ENCODE measurements at regions not wholly inside any gene's neighbourhood (a gene's known extent, or its start where the extent isn't known, plus 50 kb on each side); places are given as distances from the start of the nearest gene placed in this dataset.

GRCh38 chr12:24172031-24172772 lies 222.7 kb upstream of the SOX5 start:
- H3K4me3 ChIP-seq, result no peak overlapping the region
- H3K4me1 ChIP-seq, result peaks cover 0 to 7% (median 0%) of the 10 kb centered on the region in 6 donors
- no peaks in the 10 kb centered on the region for H3K27me3 ChIP-seq (replicated peaks in 1 of 7)
- DNase-seq, result no peak
- no peaks in the 10 kb centered on the region for H3K36me3 ChIP-seq
- intact Hi-C loops (cut with DNase I; ENCODE audit: low total_unique reads), result no loop called here
- H3K9me3 ChIP-seq, result no peaks in the 10 kb centered on the region
- 63 to 73% (median 66%) methylated on average over 13 of the region's 13 CpGs for WGBS, 5 donors
- TF ChIP-seq POLR2AphosphoS5 (IDR thresholded peaks at IDR 0.05) (no peak), POLR2A (IDR thresholded peaks at IDR 0.05) (no peak), CTCF (IDR thresholded peaks at IDR 0.05 in 8 of 11, conservative IDR thresholded peaks at IDR 0.05 in 3 of 11) (no peak)
- H3K27ac ChIP-seq, result no peak overlapping the region

- no peaks in the 10 kb centered on the region for H3K4me1 ChIP-seq
- no peak for DNase-seq
- no peaks in the 10 kb centered on the region for H3K9me3 ChIP-seq
- WGBS, 5 donors, result 83 to 96% (median 89%) methylated on average over 2 of the region's 2 CpGs
- TF ChIP-seq CTCF (IDR thresholded peaks at IDR 0.05 in 8 of 11, conservative IDR thresholded peaks at IDR 0.05 in 3 of 11) (no peak), POLR2A (IDR thresholded peaks at IDR 0.05) (no peak), POLR2AphosphoS5 (IDR thresholded peaks at IDR 0.05) (no peak)
- no peaks in the 10 kb centered on the region for H3K27me3 ChIP-seq (replicated peaks in 1 of 7)
- no peaks in the 10 kb centered on the region for H3K36me3 ChIP-seq
- no peak overlapping the region for H3K27ac ChIP-seq
- H3K4me3 ChIP-seq, result no peak overlapping the region
- intact Hi-C loops (cut with DNase I; ENCODE audit: low total_unique reads), result no loop called here
Measured at GRCh38 chr12:24155042-24155441, 205.6 kb upstream of the SOX5 start.

DNA sequence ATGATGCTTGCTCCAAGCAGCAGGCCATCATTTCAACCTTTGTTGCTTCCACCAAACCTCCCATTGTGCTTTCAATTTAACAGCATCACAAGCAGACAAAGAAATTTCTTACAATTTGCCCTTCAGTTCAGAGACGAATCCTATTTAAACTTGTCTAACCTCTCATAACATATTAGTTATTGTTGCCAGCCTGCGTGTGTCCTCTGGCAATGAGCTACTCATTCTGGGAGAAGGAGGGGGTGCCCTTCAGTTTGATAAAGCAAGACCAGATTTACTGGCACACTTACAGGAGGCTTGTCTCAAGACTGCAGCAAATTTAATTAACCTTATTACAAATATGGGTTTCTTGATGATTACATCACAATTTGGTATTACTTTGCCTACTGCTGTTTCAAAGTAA lies 203.6 kb upstream of the SOX5 start:
- Histone ChIP-seq H3K36me3 (no peaks in the 10 kb centered on the region), H3K4me1 (no peaks in the 10 kb centered on the region), H3K27ac (no peak overlapping the region), H3K9me3 (no peaks in the 10 kb centered on the region), H3K4me3 (no peak overlapping the region), H3K27me3 (replicated peaks in 1 of 7) (no peaks in the 10 kb centered on the region)
- DNase-seq, result no peak
- WGBS, 5 donors, result 60 to 88% (median 80%) methylated on average over 2 of the region's 2 CpGs
- no peak for TF ChIP-seq CTCF (IDR thresholded peaks at IDR 0.05 in 8 of 11, conservative IDR thresholded peaks at IDR 0.05 in 3 of 11)
- TF ChIP-seq POLR2AphosphoS5 (IDR thresholded peaks at IDR 0.05), result no peak
- intact Hi-C loops (cut with DNase I; ENCODE audit: low total_unique reads), result no loop called here

DNA sequence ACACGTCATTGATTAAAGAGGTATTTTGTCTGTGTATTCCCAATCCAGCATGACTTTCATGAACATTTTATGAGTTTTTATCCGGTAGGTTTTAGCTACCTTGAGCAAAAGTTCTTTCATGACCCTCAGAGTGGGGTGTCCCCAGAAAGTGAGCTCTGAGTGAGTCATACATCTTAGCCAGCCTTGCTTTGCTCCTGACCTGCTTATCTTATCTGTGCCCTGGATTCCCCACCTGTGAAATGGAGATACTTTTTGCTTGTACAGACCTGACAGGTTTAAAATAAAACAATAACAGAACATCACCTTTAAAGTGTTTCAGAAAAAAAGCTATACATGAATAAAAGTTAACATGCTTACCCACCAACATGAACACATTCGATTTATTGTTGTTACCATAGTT lies 202.8 kb upstream of the SOX5 start:
- intact Hi-C loops (cut with DNase I; ENCODE audit: low total_unique reads), result no loop called here
- H3K9me3 ChIP-seq, result no peaks in the 10 kb centered on the region
- 83 to 91% (median 87%) methylated on average over 3 of the region's 3 CpGs for WGBS, 5 donors

More for the DNA sequence above, 202.8 kb upstream of the SOX5 start:
- Histone ChIP-seq H3K36me3 (no peaks in the 10 kb centered on the region), H3K27ac (no peak overlapping the region), H3K27me3 (replicated peaks in 1 of 7) (no peaks in the 10 kb centered on the region), H3K4me3 (no peak overlapping the region), H3K4me1 (no peaks in the 10 kb centered on the region)
- DNase-seq, result no peak
- TF ChIP-seq CTCF (IDR thresholded peaks at IDR 0.05 in 8 of 11, conservative IDR thresholded peaks at IDR 0.05 in 3 of 11), result no peak
- no peak for TF ChIP-seq POLR2A (IDR thresholded peaks at IDR 0.05)
- no peak for TF ChIP-seq POLR2AphosphoS5 (IDR thresholded peaks at IDR 0.05)

All from spleen (tissue), 11 donors.